Osteoblast (primary cell): ENCODE measurements at regions not wholly inside any gene's neighbourhood (a gene's known extent, or its start where the extent isn't known, plus 50 kb on each side); places are given as distances from the start of the nearest gene placed in this dataset.

Experiments used
- DNase-seq: peaks from one replicate; pipeline ENCODE4 v3.0.0; 2011; ENCODE audit warnings: low spot score, mixed read lengths; ENCODE audit not compliant: insufficient read length; ENCODE audit errors: missing footprints
- H2AFZ ChIP-seq: 2 replicates; pipeline ENCODE4 v1.6.0; 2011; ENCODE audit warnings: mild to moderate bottlenecking, low read length
- H3K27ac ChIP-seq: 2 replicates; pipeline ENCODE4 v1.5.1; 2011; ENCODE audit warnings: mild to moderate bottlenecking, low read depth, low read length, moderate library complexity
- H3K27me3 ChIP-seq: 2 replicates; pipeline ENCODE4 v1.6.0; 2012; ENCODE audit warnings: mild to moderate bottlenecking, control low read depth, inconsistent platforms, low read length, moderate library complexity; ENCODE audit not compliant: insufficient read depth
- H3K36me3 ChIP-seq: 2 replicates; pipeline ENCODE4 v1.5.1; 2011; ENCODE audit warnings: mild to moderate bottlenecking, low read length, control low read depth, moderate library complexity; ENCODE audit not compliant: insufficient read depth
- H3K4me1 ChIP-seq: 2 replicates; pipeline ENCODE4 v1.5.1; 2011; ENCODE audit warnings: mild to moderate bottlenecking, low read length, control low read depth, moderate library complexity; ENCODE audit not compliant: insufficient read depth
- H3K4me2 ChIP-seq: 2 replicates; pipeline ENCODE4 v1.6.0; 2011; ENCODE audit warnings: mild to moderate bottlenecking, low read length; ENCODE audit not compliant: insufficient read depth
- H3K4me3 ChIP-seq: fragments of 200-600 bp; sonication (generic); 3 replicates; pipeline ENCODE4 v1.5.1; 2012; ENCODE audit warnings: mild to moderate bottlenecking, low read length, inconsistent platforms; ENCODE audit not compliant: insufficient read depth
- H3K79me2 ChIP-seq: 2 replicates; pipeline ENCODE4 v1.6.0; 2012; ENCODE audit warnings: mild to moderate bottlenecking, low read length, control low read depth, inconsistent platforms; ENCODE audit not compliant: insufficient read depth
- H3K9me3 ChIP-seq: 2 replicates; pipeline ENCODE4 v1.5.1; 2011; ENCODE audit warnings: low read depth, low read length, control low read depth
- H4K20me1 ChIP-seq: 2 replicates; pipeline ENCODE4 v1.6.0; 2012; ENCODE audit warnings: mild to moderate bottlenecking, low read length, control low read depth; ENCODE audit not compliant: insufficient read depth
- CTCF ChIP-seq: IDR thresholded peaks from 2 replicates; pipeline ENCODE4 v1.5.1; 2011; ENCODE audit warnings: mild to moderate bottlenecking, low read depth, low read length, moderate library complexity; ENCODE audit errors: extremely low read depth

DNA sequence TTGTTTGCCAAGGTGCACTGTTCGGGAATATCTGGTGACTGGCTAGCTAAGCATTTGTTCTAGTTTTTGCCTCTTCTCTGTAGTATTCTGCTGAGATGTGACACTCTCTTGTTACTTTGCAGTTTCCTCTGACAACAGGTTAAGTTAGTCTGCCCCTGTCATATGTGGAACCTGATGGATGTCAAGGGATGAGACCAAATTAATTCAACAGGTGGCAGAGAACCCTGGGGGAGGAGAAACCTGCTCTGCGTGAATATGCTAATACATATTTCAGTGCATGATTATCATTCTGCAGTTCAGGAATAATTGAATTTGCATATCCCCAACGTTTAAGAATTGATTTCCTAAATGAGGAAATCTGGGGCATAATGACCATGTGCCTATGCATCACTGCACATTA is 777.3 kb downstream of the PDCD6IP start:
- H3K36me3 ChIP-seq = no peaks in the 10 kb centered on the region
- H3K4me2 ChIP-seq = no peak overlapping the region
- no peak overlapping the region for H3K4me3 ChIP-seq
- no peak for DNase-seq
- TF ChIP-seq CTCF = no peak
- H3K9me3 ChIP-seq = no peaks in the 10 kb centered on the region
- H3K27ac ChIP-seq = no peak overlapping the region
- H2AFZ ChIP-seq = no peak overlapping the region
- no peaks in the 10 kb centered on the region for H3K27me3 ChIP-seq
- no peaks in the 10 kb centered on the region for H3K4me1 ChIP-seq
- no peaks in the 10 kb centered on the region for H3K79me2 ChIP-seq
- no peaks in the 10 kb centered on the region for H4K20me1 ChIP-seq

- Histone ChIP-seq H4K20me1 (no peaks in the 10 kb centered on the region), H2AFZ (no peak overlapping the region), H3K79me2 (no peaks in the 10 kb centered on the region), H3K36me3 (no peaks in the 10 kb centered on the region), H3K4me2 (no peak overlapping the region), H3K9me3 (no peaks in the 10 kb centered on the region), H3K27me3 (no peaks in the 10 kb centered on the region), H3K27ac (no peak overlapping the region), H3K4me1 (no peaks in the 10 kb centered on the region), H3K4me3 (no peak overlapping the region)
- no peak for DNase-seq
- TF ChIP-seq CTCF = no peak
Observed at GRCh38 chr3:34582055-34582454, 783.6 kb downstream of the PDCD6IP start.

DNA sequence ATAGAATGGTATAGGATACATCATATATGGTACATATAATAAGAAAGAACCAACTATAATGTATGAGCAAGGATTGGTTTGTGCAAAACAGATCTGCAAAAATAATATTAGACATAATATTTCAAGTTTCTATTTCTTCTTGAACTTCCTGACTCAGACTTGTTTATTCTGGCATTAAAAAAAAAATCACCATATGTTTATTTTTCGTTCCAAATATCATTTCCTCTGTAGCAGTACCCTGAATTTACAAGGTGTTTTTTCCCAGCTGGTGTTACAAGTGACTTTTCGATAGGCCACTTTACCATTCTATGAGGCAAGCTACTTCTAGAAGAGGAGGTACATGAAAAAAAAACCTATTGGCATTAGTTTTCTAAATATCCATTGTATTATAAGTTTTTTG is 785.0 kb downstream of the PDCD6IP start:
- H3K4me3 ChIP-seq = no peak overlapping the region
- H3K36me3 ChIP-seq = no peaks in the 10 kb centered on the region
- DNase-seq = no peak
- no peak overlapping the region for H3K27ac ChIP-seq
- no peaks in the 10 kb centered on the region for H3K27me3 ChIP-seq
- TF ChIP-seq CTCF = no peak
- no peaks in the 10 kb centered on the region for H3K79me2 ChIP-seq
- no peak overlapping the region for H2AFZ ChIP-seq
- H3K4me2 ChIP-seq = no peak overlapping the region
- no peaks in the 10 kb centered on the region for H4K20me1 ChIP-seq
- no peaks in the 10 kb centered on the region for H3K4me1 ChIP-seq
- no peaks in the 10 kb centered on the region for H3K9me3 ChIP-seq

DNA sequence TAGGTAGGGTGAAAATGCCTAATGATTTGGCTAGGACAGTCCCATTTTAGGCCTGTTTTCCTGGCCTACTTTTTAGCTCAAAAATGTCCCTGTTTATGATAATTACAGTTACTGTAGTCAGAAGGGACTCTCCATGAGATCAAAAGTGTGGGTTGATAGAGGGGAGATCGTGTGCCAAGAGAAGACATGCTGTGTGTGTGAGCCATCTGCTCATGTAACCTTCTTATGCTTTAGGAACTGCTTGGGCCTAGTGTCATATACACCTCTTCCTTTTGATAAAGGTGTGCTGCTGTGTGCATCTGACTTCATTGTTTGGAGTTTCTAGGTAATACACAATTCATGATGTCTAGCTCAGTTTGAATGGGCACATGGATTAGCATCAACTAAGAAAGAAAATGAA is 786.5 kb downstream of the PDCD6IP start:
- Histone ChIP-seq H3K9me3 (no peaks in the 10 kb centered on the region), H3K4me1 (no peaks in the 10 kb centered on the region), H3K79me2 (no peaks in the 10 kb centered on the region), H2AFZ (no peak overlapping the region), H4K20me1 (no peaks in the 10 kb centered on the region), H3K4me2 (no peak overlapping the region), H3K27ac (no peak overlapping the region), H3K27me3 (no peaks in the 10 kb centered on the region), H3K4me3 (no peak overlapping the region), H3K36me3 (no peaks in the 10 kb centered on the region)
- TF ChIP-seq CTCF = no peak
- DNase-seq = no peak
